GM12892 (cell line): ENCODE measurements at regions not wholly inside any gene's neighbourhood (a gene's known extent, or its start where the extent isn't known, plus 50 kb on each side); places are given as distances from the start of the nearest gene placed in this dataset.

Source experiments
- DNase-seq: peaks from one replicate; pipeline ENCODE4 v3.0.0; 2011; ENCODE audit not compliant: insufficient read length
- FAIRE-seq: peaks from 2 replicates; lab custom pipeline; 2011; peaks lifted over from hg19 to GRCh38; lab: Jason Lieb, UNC
- POLR2A ChIP-seq: IDR thresholded peaks from 2 replicates; pipeline ENCODE4 v1.6.1; 2011; ENCODE audit warnings: low read depth, low read length, control low read depth
- POLR2AphosphoS5 ChIP-seq: IDR thresholded peaks from 2 replicates; pipeline ENCODE4 v1.6.1; 2011; ENCODE audit warnings: low read depth, low read length, control low read depth
- TAF1 ChIP-seq: IDR thresholded peaks from 2 replicates; pipeline ENCODE4 v1.6.1; 2011; ENCODE audit warnings: low read depth, mild to moderate bottlenecking, control low read depth, low read length, borderline replicate concordance

- TF ChIP-seq TAF1 (no peak), POLR2A (no peak), POLR2AphosphoS5 (no peak)
- no peak for DNase-seq
- no peak for FAIRE-seq
These were observed 49.9 kb upstream of the GDNF start for GRCh38 chr5:37889612-37890317.
